GM10266 (cell line): ENCODE measurements at regions not wholly inside any gene's neighbourhood (a gene's known extent, or its start where the extent isn't known, plus 50 kb on each side); places are given as distances from the start of the nearest gene placed in this dataset.

Experiments
- DNase-seq: peaks from one replicate; pipeline ENCODE4 v3.0.0; 2012; ENCODE audit errors: extremely low spot score
- CTCF ChIP-seq: IDR thresholded peaks from 2 replicates; pipeline ENCODE4 v1.5.1; 2012; ENCODE audit warnings: mild to moderate bottlenecking, low read depth; ENCODE audit not compliant: control insufficient read depth, insufficient read depth; ENCODE audit errors: missing control alignments

DNA sequence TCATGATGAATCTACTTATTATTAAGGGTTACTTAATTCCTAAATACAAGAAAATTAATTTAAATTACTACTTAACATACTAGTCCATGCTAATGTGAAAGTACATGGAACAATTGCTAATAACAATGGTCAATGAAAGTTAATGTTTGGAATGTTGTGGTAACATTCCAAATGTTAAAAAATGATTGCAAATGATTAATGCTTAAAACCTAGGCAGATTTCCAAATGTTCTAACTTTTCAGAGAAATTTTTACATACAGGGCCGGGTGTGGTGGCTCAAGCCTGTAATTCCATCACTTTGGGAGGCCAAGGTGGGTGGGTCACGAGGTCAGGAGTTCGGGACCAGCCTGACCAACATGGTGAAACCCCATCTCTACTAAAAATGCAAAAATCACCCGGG is 1851.3 kb upstream of the PCDH7 start:
- no peak for DNase-seq
- no peak for TF ChIP-seq CTCF

- TF ChIP-seq CTCF, result no peak
- no peak for DNase-seq
These were observed 1841.0 kb upstream of the PCDH7 start for GRCh38 chr4:28879178-28879577.

- TF ChIP-seq CTCF, result no peak
These were observed 1840.3 kb upstream of the PCDH7 start for GRCh38 chr4:28879900-28880299.

DNA sequence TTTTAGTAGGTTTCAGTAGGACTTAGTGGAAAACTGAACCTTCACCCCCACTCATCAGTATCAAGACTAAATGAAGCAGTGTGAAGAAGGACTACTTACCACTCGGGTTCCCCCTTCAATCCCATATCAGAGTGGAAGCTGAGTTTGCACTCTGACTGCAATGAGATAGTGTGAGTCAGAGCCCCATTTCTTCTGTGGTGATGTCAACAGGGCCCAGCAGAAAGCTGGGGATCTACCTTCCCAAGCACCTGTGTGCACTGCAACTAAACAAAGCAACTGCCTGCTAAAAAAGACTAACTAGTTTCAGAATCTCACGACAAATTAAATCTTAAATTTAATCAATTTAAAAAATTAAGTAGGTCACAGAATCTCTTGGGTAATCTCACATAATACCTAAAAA is 1837.0 kb upstream of the PCDH7 start:
- no peak for DNase-seq

More at GRCh38 chr4:28879900-28880299, 1840.3 kb upstream of the PCDH7 start:
- DNase-seq, result no peak

GRCh38 chr4:28886934-28887333 is 1833.2 kb upstream of the PCDH7 start:
- TF ChIP-seq CTCF, result no peak
- DNase-seq, result no peak

More for the DNA sequence above, 1837.0 kb upstream of the PCDH7 start:
- TF ChIP-seq CTCF, result no peak

DNA sequence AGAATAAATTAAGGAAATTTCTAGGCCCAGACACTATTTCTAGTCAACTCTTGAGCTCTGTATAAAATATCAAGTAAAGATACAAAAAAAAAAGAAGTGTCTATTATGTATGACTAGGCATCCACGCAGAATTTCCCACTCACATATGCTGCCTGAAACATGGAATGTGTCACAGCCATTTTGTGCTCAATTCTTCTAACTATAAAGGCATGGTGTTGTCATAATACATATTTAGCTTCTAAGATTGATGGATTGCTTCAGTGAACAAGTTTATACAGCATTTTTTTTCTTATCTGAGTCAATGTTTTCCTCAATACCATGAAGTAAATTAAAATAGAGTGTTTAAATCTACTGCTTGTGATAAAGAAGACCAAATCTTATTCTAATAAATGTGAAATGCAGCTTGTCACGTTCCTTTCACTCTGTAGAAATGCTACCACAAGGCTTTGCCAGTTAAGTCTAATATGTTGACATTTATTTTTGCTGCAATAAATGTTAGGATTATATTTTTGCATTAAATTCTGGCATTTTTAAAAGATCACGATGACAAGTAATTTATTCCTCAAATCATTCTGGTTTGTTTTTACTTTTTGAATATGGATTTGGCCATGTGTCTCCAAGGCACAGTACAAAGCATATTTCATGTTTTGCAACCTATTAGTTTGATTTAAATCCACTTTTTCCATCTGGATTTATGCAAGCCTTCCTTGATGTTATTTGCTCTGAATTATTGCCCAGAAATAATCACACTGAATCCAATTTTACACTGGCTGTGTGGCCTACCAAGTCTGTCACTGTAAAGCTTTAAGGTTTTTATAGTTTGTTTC is 1829.0 kb upstream of the PCDH7 start:
- DNase-seq, result no peak
- TF ChIP-seq CTCF, result no peak

- no peak for TF ChIP-seq CTCF
- DNase-seq, result no peak
These were observed 1806.7 kb upstream of the PCDH7 start for GRCh38 chr4:28913466-28913865.
